ENCODE measurements at regions not wholly inside any gene's neighbourhood (a gene's known extent, or its start where the extent isn't known, plus 50 kb on each side); places are given as distances from the start of the nearest gene placed in this dataset.

DNA sequence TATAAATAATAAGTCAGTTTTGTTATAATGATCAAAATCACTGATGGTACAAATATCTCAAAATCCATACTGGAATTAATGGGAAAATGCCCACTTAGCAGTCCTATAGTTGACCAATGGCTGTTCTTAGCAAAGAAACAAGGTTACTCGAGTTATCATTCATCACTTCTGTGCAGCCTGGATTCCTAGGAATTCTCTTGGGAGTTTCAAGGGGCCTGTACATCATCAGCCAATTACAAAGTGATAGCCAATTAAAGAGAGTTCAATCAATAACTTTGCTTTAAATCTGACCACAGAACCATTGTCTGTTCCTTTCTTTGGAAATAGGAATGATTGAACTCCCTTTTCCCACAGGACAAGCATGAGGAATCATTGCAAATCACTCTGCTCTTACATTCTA is 205.5 kb downstream of the PCDH19 start:
- H3K4me2 ChIP-seq (ENCODE audit: low read depth, low read length) = no peak overlapping the region
- BruUV-seq (replicated peaks) = no TSS peak
- TF ChIP-seq JARID2 (CRISPR knock-in tag; IDR thresholded peaks at IDR 0.05; ENCODE audit: insufficient replicate concordance) = no peak
- no peak for TF ChIP-seq MEIS2 (CRISPR knock-in tag; IDR thresholded peaks at IDR 0.05)
- no peak for TF ChIP-seq YEATS4 (CRISPR knock-in tag; IDR thresholded peaks at IDR 0.05; ENCODE audit: borderline replicate concordance)
- no peak for TF ChIP-seq DR1 (CRISPR knock-in tag; IDR thresholded peaks at IDR 0.05)
- TF ChIP-seq MED1 (CRISPR knock-in tag; IDR thresholded peaks at IDR 0.05) = no peak
- TF ChIP-seq ZNF570 (CRISPR knock-in tag; IDR thresholded peaks at IDR 0.05; ENCODE audit: borderline replicate concordance) = no peak
- TF ChIP-seq, protein P1, sequence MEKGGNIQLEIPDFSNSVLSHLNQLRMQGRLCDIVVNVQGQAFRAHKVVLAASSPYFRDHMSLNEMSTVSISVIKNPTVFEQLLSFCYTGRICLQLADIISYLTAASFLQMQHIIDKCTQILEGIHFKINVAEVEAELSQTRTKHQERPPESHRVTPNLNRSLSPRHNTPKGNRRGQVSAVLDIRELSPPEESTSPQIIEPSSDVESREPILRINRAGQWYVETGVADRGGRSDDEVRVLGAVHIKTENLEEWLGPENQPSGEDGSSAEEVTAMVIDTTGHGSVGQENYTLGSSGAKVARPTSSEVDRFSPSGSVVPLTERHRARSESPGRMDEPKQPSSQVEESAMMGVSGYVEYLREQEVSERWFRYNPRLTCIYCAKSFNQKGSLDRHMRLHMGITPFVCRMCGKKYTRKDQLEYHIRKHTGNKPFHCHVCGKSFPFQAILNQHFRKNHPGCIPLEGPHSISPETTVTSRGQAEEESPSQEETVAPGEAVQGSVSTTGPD (CRISPR knock-in tag; IDR thresholded peaks at IDR 0.05) = no peak
- TF ChIP-seq ZNF292 (CRISPR knock-in tag; IDR thresholded peaks at IDR 0.05; ENCODE audit: borderline replicate concordance, low read depth) = no peak
- TF ChIP-seq ZNF605 (CRISPR knock-in tag; IDR thresholded peaks at IDR 0.05) = no peak
- no peak for TF ChIP-seq ASH2L (IDR thresholded peaks at IDR 0.05; ENCODE audit: insufficient read length, low read depth, low read length)
- TF ChIP-seq, protein P2, sequence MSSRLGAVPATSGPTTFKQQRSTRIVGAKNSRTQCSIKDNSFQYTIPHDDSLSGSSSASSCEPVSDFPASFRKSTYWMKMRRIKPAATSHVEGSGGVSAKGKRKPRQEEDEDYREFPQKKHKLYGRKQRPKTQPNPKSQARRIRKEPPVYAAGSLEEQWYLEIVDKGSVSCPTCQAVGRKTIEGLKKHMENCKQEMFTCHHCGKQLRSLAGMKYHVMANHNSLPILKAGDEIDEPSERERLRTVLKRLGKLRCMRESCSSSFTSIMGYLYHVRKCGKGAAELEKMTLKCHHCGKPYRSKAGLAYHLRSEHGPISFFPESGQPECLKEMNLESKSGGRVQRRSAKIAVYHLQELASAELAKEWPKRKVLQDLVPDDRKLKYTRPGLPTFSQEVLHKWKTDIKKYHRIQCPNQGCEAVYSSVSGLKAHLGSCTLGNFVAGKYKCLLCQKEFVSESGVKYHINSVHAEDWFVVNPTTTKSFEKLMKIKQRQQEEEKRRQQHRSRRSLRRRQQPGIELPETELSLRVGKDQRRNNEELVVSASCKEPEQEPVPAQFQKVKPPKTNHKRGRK (CRISPR knock-in tag; IDR thresholded peaks at IDR 0.05) = no peak
- no peak for TF ChIP-seq ZC3H4 (CRISPR knock-in tag; IDR thresholded peaks at IDR 0.05; ENCODE audit: borderline replicate concordance)
- no peak for TF ChIP-seq NFYB (CRISPR knock-in tag; IDR thresholded peaks at IDR 0.05)
- no peak for TF ChIP-seq CCDC6 (CRISPR knock-in tag; IDR thresholded peaks at IDR 0.05)
- TF ChIP-seq ZNF143 (CRISPR knock-in tag; IDR thresholded peaks at IDR 0.05) = no peak
- no peak for TF ChIP-seq KDM3A (CRISPR knock-in tag; IDR thresholded peaks at IDR 0.05; ENCODE audit: low read depth)
- in situ Hi-C loops (cut with HindIII; ENCODE audit: extremely low pct_ligation_motif_present, low pct_unique_long_range_greater_than_20kb) = no loop called here
- CTCF ChIA-PET (ENCODE audit: low intra/inter-chr PET ratio, low total read pairs) = no interaction called here
- POLR2A ChIA-PET = no interaction called here
- H3K4me1 ChIP-seq (ENCODE audit: insufficient read depth, low read length) = no peaks in the 10 kb centered on the region
- no peak overlapping the region for H3K9ac ChIP-seq (ENCODE audit: insufficient read depth, low read depth, low read length)
- no peak for ATAC-seq
- H2AFZ ChIP-seq (ENCODE audit: low read length) = no peak overlapping the region
- no peak for DNase-seq (ENCODE audit: low spot score)
- H3K4me3 ChIP-seq (replicated peaks in 1 of 3; ENCODE audit: insufficient read depth in 1 of 3, low read depth in 2 of 3, low read length in 3 of 3) = no peak overlapping the region
- no peaks in the 10 kb centered on the region for H3K27me3 ChIP-seq (ENCODE audit: control insufficient read depth in 1 of 2, insufficient read depth in 2 of 2, low read length in 2 of 2)
- no peaks in the 10 kb centered on the region for H3K79me2 ChIP-seq (ENCODE audit: insufficient read depth, low read length)
- no peak for FAIRE-seq
- no peak overlapping the region for H3K27ac ChIP-seq (ENCODE audit: extremely low read length, insufficient read depth, low read length)
- no peaks in the 10 kb centered on the region for H3K9me3 ChIP-seq (ENCODE audit: low read length)
- intact Hi-C loops (cut with micrococcal nuclease; ENCODE audit: unreplicated experiment) = no loop called here
- no peaks in the 10 kb centered on the region for H4K20me1 ChIP-seq (ENCODE audit: insufficient read depth, low read length)
- 20% methylated on average over 1 of the region's 1 CpG for WGBS (ENCODE audit: low lambda C conversion rate)
- no peaks in the 10 kb centered on the region for H3K36me3 ChIP-seq (replicated peaks in 1 of 2; ENCODE audit: control insufficient read depth in 1 of 2, insufficient read depth in 2 of 2, low read length in 2 of 2)
